ENCODE measurements at regions not wholly inside any gene's neighbourhood (a gene's known extent, or its start where the extent isn't known, plus 50 kb on each side); places are given as distances from the start of the nearest gene placed in this dataset.
"Not testable (repeated sequence)": the region's sequence is repeated elsewhere in the genome, so short reads cannot be mapped to it uniquely, and the experiment has no call there.

DNA sequence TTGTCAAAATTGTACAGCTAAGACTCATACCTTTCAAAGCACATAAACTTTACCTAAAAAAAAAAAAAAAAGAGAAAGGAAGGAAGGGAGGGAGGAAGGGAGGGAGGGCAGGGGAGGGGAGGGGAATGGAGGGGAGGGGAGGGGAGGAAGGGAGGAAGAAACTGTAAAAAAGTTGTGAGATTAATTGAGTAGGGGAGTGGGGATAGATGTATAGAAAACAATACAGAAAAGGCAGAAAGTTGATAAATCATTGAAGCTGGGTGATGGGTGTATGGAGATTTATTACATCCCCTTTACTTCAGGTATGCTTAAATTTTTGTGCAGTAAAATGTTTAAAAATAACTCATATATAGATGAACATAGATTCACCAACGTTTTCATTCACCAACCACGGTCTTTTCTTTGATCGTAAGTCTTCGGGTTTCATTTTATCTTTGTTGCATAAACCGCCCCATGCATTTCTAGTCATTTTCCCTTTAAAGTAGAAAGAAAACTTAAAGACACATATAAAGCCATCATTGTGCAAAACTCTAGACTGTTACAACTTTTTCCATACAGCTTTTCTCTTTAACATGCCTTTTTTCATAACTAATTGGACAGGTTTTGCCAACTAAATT is 191.2 kb upstream of the KRR1 start:
- DNase-seq (ENCODE audit: low read depth): no peak

DNA sequence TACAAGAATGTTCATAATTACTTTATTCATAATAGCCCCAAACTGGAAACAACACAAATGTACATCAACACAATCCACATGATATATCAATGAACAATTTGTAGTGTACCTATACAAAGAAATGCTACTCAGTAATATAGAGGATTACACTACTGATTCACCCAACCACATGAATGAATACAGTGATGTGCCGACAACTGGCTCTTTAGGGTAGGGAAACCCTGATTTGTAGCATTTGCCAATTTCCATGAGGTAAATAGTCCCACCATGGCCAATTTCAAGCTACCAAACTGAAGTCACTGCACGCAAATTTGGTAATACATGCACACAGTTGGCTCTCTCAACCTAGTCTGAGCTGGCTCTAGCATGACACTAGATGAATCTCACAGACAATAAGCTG is 190.4 kb upstream of the KRR1 start:
- no peak for DNase-seq (ENCODE audit: low read depth)

DNA sequence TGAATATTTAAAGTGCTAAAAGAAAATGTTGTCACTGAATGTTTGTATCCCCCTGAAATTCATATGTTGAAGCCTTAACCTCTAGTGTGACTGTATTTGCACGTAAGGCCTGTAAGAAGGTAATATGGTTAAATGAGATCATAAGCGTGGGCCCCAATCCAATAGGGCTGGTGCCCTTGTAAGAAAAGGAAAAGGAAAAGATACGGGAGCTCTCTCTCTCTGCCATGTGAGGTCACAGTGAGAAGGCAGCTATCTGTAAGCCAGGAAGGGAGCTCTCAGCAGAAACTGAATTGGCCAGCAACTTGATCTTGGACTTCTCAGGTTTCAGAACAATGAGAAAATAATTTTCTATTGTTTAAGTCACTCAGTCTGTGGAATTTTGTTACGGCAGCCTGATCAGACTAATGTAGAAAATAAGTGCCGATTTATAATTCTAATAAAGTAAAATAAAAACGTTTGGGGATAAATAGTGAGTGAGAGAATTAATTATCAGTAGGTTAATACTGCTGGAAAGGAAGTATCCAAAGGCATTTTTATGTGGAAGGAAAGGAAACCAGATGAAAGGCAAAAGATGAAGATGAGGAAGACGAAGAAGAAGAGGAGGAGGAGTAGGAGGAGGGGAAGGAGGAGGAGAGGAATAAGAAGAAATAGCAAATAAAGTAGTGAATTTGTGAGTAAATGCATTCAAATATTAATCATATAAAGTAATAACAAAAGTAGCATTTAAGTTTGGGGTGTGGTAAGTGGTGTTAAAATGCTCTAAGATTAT is 188.5 kb upstream of the KRR1 start:
- DNase-seq (ENCODE audit: low read depth): no peak

DNA sequence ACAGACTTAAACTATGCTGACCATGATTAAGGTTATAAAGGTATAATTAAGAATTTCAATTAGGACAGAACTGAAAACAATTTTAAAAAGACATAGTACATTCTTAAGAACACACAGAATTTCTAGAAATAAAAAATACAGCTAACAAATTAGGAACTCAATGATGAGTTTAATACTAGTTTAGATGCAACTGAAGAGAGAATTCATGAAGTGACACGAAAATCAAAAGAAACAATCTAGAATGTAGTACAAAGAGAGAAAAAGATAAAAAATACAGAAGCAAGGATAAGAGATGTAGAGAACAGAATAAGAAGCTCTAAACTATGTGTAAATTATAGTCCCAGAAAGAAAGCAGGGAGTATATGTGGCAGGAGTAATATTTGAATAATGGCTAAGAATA is 187.8 kb upstream of the KRR1 start:
- DNase-seq (ENCODE audit: low read depth): no peak

DNA sequence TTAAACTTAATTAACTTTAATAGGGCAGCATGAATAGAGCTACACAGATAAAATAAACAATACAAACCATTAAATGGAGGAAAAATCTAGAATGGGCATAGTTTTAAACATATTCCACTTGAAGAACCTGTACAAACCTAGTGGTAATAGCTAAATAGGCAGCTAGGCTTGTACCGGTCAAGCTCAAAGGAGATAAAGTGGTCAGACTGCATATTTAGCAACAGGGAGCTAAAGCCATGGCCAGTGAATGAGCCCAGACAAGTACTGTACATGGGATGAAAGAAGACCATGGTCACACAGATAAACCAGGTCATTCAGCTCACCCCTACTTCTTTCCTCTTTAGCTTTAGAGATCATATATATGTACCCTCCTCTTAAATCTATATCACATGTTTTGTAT is 186.6 kb upstream of the KRR1 start:
- DNase-seq (ENCODE audit: low read depth): no peak

DNA sequence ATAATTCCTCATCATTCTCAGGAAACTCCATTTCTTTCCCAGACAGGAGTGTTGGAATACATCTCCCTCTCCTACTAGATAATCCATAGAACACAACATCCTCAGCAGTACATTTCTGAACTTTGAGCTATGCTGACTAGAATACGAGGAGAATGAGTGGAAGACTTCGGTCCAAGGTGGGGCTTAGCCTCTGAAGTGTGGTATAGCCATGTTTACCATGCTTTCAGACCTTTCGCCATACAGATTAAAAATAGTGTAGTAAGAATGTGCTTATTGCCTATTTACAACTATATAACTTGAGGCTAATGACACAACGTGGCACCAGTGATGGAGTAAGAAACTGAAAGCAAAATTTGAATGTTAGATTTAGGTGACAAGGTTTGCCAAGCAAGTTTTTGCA is 184.5 kb upstream of the KRR1 start:
- no peak for DNase-seq (ENCODE audit: low read depth)

DNA sequence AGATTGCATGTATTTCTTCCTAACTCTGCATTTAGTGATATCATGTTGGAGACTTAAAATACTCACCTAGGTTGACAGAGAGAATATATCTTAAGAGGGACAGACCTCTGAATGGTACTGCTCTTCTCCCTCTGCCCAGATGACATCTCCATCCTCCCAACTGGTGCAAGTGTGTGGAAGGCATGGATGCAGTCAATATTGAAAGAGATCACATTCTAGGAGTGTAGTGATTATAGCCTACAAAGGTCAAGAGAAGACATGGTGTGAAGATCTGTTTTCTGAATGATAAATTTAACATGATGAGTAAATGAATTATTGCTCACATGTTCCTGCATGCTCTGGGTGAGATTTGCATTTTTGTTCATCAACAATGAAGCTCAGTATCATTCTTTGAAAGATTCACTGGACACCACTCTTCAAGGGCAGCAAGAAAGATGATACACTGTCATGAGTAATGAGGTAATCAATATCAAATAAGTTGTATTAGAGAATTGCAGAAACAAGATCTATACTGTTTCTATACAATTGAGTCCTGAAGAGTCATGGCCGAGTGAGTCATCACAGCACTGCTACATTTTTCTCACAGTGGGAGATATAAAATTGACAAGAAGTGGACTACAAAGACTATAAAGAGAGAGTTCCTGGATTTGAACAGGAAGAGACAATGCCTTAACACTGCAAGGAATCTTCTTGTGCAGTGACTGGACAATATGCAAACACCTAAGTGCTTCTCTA is 183.3 kb upstream of the KRR1 start:
- DNase-seq (ENCODE audit: low read depth): no peak

DNA sequence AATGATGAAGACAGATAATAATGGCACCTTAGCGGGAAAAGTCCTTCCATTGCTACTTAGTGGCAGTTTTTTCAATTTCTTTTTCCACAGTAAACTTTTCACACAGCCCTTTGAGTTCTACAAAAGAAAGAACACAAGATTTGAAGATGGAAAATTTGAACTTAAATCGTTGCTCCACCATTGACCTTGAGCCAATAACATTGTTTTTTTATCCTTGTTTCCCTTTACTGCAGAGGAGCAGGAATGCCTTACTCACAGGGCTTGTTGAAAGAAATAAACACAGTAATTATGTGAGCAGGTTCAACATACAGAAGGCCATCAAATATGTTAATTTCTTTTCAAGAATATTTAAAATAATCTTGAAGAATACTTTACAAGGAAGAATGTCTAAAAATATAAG is 181.5 kb upstream of the KRR1 start:
- no peak for DNase-seq (ENCODE audit: low read depth)

DNA sequence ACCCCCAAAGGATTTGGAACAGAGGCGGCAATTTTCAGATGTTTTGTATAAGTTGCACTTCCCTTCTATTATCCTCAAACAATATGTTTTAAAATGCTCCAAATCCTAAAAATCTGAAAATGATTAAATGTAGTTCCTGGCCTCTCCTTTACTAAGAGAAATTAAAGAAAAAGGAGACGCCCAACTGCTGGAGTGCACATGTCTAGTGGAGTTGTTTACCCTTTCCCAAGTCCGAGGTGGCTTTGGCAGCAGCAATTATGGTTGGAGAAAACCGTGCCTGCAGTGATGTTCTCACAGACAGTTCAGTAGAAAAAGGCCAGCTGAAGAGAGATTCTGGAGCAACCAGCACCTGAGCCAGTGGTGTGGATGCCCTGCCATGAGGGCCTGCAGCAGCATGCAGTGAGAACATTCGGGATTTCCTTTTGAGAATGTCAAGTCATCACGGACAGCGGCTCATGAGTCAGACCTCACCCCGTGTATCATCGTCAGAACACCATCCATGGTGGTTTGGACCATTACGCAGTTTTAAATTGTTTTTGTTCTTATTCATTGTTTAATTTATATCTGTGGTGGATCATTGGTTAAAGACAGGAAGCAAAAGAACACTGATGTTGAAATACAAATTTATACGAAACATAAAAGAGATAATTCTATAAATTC is 179.0 kb upstream of the KRR1 start:
- no peak for DNase-seq (ENCODE audit: low read depth)

DNA sequence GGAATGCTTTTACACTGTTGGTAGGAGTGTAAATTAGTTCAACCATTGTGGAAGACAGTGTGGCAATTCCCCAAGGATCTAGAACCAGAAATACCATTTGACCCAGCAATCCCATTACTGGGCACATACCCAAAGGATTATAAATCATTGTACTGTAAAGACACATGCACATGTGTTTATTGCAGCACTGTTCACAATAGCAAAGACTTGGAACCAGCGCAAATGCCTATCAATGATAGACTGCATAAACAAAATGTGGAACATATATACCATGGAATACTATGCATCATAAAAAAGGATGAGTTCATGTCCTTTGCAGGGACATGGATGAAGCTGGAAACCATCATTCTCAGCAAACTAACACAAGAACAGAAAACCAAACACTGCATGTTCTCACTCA is 174.8 kb upstream of the KRR1 start:
- DNase-seq (ENCODE audit: low read depth): not testable (repeated sequence)

DNA sequence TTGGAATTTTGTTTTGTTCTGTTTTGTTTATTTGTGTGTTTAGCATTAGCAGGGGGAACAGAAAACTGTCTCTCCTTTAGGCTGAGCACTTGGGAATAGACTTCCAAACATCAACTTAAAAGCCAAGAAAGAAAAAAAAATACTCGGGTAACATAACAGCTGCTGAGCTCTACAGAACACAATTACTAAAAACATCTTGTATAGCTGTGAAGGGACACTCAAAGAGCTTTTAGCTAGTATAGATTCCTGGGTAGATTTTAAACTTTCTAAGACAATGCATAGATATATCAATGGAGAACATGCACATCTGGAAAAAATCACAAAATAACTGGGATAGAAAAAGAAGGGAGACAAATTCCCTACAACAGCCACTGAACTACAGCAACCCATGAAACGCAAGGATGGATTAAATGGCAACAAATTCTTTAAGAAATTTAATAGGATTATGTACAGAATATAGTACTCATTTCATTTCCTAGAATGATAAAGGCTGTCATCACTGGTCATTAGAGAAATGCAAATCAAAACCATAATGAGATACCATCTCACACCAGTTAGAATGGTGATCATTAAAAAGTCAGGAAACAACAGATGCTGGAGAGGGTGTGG is 174.3 kb upstream of the KRR1 start:
- DNase-seq (ENCODE audit: low read depth): no peak

DNA sequence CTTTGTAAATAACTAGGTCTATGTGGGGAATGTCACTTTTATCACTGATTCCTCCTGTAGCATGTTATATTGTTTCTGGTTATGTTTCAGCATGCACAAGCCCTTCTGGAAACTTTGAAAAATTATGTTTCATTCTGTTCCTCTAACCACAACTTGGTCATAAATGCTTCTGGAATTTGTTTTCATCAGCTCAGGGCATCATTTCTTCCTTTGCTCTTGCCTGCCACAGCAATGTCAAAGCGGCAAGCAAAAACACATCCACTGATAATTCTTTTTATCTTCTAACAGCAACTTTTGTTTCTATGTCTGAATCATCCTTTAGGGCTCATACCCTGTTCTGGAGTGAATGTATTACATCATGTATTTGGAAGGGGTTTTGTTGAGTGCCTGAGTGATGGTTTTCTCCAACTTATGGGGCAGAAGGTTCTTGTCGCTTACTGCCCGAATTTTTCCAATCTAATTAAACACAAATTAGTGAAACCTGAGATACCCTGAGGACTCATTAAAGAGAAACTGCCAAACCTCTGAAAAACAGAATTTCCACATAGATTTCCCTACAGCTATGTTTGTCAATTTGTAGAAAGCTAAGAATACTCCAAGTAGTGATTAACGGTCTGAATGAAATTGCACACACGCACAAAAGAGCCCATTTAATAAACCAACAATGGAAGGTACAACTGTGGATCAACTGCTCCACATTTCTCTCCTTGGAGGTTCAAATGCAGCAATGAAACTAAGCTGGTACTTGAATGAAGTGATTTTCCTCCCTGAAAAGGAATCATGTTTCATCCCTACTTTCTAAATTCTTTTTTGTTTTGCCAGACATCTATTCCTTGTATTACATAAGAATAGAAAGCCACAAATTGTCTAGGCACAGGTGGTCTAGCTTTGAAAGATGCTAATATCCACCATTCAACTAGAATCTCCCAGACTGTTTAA is 173.5 kb upstream of the KRR1 start:
- DNase-seq (ENCODE audit: low read depth): no peak

DNA sequence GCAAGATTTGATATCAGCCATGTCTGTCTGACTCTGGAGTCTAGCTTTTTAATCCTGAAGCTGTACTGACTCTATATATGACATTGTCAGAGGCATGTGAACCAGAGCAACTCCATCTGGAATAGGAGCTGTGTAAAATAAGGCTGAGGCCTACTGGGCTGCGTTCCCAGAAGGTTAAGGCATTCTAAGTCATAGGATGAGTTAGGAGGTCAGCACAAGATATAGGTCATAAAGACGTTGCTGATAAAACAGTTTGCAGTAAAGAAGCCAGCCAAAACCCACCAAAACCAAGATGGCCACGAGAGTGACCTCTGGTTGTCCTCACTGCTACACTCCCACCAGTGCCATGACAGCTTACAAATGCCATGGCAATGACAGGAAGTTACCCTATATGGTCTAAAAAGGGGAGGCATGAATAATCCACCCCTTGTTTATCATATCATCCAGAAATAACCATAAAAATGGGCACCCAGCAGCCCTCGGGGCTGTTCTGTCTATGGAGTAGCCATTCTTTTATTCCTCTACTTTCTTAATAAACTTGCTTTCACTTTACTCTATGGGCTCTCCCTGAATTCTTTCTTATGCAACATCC is 172.7 kb upstream of the KRR1 start:
- DNase-seq (ENCODE audit: low read depth): not testable (repeated sequence)

DNA sequence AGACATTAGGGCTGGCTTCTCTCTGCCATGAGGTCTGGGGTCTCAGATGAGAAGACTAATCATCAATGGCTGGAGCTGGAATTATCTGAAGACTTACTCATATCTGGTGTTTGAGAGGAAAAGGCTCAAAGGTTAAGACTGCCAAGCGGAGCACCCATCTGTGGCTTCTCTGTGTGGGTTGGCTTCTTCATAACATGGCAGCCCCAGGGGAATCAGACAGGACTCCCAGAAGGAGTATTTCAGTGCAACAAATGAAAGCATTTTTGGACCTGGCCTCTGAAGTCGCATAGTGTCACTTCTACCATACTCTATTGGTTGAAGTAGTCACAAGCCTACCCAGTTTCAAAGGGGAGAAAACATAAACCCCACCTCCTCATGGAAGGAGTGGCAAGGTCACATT is 171.8 kb upstream of the KRR1 start:
- no peak for DNase-seq (ENCODE audit: low read depth)

DNA sequence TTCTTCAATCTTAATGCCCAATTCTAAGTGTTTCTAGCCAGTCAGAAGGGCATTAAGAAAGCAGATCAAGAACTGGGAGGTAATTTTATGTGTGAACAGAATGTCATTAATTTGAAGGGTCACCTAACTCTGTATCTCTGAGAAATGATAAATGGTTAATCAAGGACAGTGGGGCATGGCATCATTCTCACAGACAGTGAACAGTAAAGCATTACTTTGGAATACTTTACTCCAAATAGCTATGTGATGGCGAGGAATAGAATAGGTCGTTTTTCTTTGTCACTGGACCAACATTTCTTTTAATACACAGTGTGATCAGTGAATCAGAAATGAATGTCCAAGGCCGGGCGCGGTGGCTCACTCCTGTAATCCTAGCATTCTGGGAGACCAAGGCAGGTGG is 166.1 kb upstream of the KRR1 start:
- DNase-seq (ENCODE audit: low read depth): no peak

DNA sequence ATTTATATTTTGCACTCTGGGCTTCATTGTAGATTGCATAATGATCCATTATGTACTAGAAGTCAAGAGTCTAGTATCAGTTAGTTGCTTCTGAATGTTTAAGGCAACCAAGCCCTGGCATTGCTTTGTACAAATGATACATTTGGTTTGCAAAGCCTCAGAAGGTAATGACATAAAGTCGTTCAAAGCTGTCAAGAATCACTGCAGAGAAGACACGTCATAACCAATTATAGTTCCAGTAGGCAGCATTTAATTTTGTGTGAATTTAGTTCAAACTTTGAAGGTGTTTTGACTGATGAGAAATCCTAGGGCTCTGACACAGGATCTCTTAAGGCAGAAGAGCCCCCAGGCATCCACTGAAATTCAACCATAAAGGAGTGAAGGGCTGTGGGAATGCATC is 163.0 kb upstream of the KRR1 start:
- DNase-seq (ENCODE audit: low read depth): no peak

DNA sequence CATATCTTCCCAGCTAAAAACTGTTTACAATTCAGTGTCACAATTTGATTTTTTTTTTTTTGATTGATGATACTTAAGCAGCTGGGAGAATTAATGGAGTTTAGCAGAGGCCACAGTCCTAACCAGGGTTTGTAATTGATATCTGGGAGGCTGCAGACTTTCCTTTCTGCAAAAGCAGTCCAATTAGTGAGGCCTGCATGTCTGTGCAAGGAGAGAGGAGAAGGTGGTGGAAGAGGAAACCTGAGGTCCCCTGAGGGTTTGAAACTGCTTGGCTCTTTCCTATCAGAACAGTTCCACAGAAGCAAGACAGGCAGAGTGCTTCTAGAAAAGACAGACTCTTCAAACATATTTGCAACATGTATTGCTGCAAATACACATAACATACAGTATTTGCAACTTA is 160.8 kb upstream of the KRR1 start:
- no peak for DNase-seq (ENCODE audit: low read depth)

DNA sequence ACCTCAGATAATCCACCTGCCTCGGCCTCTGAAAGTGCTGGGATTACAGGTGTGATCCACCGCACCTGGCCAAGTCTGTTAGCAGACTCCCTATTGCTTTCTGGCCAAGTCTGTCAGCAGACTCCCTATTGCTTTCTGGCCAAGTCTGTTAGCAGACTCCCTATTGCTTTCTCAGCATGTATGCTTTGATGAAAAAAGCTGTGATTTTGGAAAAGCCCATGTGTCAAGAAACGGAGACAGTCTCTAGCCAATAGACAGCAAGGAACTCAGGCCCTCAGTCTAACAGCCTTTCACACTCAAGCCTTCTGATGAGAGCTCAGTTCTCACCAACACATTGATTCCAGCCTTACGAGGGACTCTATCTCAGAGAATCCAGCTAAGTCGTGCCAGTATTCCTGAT is 158.8 kb upstream of the KRR1 start:
- no peak for DNase-seq (ENCODE audit: low read depth)

DNA sequence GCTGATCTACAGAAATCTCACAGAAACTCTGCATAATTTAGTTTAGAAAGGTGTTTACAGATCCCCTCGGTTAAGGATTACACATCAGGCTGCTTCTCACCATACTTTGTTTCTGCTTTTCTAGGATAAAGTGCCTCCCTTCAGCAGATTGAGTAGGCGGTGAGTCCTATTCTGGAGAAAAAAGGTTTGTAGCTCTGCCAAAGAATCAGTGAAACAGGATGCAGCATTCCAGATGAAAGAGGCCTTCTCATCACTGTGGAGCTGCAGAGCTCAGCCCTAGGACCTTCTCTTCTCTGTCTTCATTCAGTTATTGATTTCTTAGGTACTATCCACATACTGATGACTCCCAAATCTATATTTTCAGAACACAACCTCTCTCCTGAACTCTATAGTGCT is 155.5 kb upstream of the KRR1 start:
- no peak for DNase-seq (ENCODE audit: low read depth)

DNA sequence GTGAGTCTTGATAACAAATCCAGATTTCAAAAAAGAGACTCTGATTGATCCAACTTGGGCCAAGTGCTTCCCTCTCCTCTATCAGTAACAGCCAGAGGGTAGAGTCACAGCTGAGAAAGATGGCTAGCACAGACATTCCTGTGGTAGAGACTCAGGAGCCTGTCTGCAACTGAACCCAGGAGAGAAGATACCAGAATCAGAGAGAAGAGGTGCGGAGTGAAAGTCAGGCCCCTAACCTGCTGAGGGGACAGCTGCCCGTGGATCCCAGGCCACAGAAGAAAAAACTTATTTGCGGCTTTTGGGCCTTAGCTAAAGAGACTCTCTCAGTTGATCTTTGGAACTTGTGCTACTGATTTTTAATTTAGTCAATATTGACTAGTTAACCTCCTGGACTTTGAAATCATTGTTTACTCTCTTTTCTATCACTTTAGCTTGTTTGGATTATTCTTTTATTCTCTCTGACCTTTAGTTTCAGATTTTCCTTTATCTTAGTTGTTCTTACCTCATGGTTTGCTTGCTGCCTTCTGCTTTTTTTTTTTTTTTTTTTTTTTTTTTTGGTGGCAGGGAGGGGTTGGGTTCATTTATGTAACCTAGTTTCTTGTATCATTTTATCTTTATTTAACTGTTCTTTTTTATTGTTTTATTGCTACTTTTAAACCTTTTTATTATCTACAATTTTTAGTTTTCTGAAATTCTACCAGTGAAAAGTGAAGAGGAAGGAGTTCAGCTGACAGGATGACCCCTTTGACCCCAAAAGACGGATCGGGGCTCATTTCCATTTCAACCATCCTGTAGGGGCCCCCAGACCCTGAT is 154.9 kb upstream of the KRR1 start:
- DNase-seq (ENCODE audit: low read depth): no peak

Measured in stimulated activated CD8-positive, alpha-beta memory T cell treated with anti-CD3 and anti-CD28 coated beads, Interleukin-12 subunit alpha, Interleukin-12 subunit beta, amount 100 ng/mL, for 4 hours (primary cell).